NOMO-1 (cell line): ENCODE measurements at regions not wholly inside any gene's neighbourhood (a gene's known extent, or its start where the extent isn't known, plus 50 kb on each side); places are given as distances from the start of the nearest gene placed in this dataset.
"Not testable (repeated sequence)": the region's sequence is repeated elsewhere in the genome, so short reads cannot be mapped to it uniquely, and the experiment has no call there.

Source experiments
- DNase-seq, 2 experiments: peaks; one replicate each; lab custom pipeline; 2025; ENCODE audit not compliant: unreplicated experiment in 2 of 2; lab: John Stamatoyannopoulos, UW

DNA sequence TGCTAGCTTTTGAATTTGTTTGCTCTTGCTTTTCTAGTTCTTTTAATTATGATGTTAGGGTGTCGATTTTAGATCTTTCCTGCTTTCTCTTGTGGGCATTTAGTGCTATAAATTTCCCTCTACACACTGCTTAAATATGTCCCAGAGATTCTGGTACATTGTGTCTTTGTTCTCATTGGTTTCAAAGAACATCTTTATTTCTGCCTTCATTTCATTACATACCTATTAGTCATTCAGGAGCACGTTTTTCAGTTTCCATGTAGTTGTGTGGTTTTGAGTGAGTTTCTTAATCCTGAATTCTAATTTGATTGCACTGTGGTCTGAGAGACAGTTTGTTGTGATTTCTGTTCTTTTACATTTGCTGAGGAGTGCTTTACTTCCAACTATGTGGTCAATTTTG is 51.2 kb upstream of the MB21D2 start:
- not testable (repeated sequence) for DNase-seq

DNA sequence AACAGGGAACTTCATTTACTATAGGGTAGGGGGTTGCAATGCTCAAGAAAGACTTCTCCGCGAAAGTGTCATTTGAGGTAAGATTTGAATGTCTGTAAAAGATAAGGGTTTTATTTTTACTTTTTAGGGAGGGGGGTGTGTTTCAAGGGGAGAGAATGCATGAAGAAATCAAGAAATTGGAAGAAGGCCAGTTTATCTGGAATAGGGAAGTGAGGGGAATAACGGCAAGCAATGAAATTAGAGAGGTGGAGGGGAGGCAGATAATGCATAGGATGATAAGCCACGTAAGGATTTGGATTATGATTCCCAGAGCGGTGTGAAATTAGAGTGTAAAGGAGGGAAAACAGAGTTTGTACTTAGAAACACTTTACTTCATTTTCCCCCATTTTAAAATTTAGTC is 63.0 kb upstream of the MB21D2 start:
- DNase-seq = peak in 1 of 2 experiments; percentile 5

DNA sequence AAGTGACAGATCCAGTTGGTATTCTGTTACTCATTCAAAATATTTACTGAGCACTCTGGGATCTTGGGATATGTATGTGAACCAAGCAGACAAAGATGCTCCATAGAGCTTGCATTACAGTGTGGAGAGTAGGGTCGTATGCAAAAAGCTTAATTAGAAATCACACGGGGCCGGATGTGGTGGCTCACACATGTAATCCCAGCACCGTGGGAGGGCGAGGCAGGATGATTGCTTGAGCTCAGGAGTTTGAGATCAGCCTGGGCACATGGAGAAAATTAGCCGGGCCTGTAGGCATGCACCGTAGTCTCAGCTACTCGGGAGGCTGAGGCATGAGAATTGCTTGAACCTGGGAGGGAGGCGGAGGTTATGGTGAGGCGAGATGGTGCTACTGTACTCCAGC is 68.7 kb upstream of the MB21D2 start:
- no peak for DNase-seq

DNA sequence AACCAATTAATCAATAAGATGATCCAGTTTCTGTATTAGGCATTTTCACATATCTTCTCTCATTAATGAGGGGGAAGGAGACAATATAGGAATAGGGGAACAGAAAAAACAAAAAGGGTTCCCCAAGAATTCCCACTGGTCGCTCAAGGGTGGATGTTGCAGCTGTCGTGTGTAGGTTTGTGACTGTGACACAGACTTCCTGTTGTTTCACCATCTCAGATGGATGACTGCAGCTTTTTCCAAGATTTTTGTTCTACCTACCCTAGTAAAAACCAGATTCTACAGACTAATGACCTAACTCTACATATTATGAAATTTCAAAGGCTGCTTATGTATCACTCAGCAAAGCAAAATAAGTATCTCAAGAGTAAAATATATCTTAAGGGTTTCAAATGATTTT is 73.7 kb upstream of the MB21D2 start:
- DNase-seq = no peak

DNA sequence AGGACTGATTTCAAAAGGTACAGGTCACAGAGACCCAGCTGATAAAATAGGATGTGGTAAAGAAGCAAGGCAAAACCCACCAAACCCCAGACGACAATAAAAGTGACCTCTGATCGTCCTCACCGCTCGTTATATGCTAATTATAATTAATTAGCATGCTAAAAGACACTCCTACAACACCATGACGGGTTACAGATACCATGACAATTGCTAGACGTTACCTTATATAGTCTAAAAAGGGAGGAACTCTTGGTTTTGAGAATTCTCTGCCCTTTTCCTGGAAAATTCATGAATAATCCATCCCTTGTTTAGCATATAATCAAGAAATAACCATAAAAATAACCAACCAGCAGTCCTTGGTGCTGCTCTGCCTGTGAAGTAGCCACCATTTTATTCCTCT is 74.7 kb upstream of the MB21D2 start:
- no peak for DNase-seq

DNA sequence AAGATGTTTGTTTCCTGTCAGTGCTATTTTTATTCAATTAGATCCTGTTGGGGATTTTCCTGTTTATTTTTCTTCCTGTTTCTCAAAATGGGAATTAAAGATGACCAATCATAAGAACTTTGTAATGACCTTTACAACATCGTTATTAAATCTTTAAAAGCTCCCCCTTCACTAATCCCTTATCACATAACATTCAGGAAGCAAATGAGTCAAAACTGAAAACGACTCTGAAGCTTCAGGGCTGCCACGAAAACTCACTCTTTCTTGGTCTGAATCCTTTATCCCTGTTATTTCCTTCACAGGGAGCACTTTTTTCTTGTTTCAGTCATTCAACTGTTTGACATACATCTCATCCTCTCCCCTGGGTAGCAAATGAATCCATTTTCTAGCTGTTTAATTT is 75.8 kb upstream of the MB21D2 start:
- DNase-seq = no peak

DNA sequence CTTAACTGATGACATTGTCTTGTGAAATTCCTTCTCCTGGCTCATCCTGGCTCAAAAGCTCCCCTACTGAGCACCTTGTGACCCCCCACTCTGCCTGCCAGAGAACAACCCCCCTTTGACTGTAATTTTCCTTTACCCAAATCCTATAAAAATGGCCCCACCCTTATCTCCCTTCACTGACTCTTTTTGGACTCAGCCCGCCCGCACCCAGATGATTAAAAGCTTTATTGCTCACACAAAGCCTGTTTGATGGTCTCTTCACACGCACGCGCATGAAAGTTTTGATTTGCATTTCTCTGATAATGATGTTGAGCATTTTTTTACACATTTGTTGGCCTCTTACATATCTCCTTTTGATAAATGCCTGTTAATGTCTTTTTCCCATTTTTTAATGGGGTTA is 83.5 kb upstream of the MB21D2 start:
- not testable (repeated sequence) for DNase-seq

DNA sequence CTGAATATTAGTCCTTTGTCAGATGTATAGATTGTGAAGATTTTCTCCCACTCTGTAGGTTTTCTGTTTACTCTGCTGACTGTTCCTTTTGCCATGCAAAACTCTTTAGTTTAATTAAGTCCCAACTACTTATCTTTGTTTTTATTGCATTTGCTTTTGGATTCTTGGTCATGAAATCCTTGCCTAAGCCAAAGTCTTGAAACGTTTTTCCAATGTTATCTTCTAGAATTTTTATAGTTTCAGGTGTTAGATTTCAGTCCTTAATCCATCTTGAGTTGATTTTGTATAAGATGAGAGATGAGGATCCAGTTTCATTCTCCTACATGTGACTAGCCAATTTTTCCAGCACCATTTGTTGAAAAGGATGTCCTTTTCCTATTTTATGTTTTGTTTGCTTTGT is 86.0 kb upstream of the MB21D2 start:
- not testable (repeated sequence) for DNase-seq

DNA sequence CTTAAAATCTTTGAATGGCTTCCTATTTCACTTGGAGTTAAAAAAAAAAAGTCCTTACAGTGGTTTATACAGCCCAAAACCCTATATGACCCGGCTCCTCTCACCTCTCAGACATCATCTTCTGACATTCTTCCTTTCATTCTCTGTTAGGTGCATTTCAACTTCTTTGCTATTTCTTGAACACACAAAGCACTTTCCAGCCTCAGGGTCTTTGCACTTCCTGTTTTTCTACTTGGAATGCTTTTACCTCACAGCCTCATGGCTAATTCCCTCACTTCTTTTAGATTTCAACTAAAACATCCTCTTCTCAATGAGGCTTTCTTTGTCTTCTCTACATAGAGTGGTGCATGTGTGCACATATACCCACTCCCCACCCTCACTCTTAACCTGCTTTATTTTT is 91.0 kb upstream of the MB21D2 start:
- no peak for DNase-seq

DNA sequence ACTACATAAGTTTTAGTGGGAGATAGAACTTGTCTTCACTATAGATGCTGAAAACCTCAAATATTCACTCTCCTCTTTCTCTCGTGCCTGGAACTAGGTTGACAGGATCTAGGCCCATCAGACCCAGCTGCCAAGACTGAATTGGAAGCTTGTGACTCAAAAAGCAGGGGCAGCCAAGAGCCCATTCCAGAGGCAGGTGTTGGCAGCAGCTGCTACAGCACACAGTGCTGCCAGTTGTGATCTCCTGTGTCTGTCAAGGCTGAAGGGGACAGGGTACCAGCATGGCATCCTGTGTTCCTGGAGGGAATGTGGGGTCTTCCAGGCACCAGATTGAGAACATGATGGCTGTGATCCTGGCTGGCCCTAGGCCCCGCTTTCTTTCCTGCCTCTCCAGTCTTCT is 92.5 kb upstream of the MB21D2 start:
- DNase-seq = no peak

DNA sequence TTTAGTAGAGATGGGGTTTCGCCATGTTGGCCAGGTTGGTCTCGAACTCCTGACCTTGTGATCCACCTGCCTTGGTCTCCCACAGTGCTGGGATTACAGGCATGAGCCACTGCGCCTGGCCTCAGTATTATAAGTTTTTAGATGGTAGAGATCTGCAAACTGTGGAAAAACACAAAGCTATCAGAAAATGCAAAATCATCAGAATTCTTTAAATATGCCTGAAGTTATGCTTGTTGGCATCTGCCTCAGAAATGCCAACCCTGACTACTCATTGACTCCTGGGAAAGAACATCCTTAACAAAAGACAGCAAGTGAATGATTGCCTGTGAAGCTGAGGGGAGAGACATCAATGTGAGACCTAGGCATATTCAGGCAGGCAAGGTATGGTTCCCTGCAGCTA is 94.3 kb upstream of the MB21D2 start:
- DNase-seq = no peak

DNA sequence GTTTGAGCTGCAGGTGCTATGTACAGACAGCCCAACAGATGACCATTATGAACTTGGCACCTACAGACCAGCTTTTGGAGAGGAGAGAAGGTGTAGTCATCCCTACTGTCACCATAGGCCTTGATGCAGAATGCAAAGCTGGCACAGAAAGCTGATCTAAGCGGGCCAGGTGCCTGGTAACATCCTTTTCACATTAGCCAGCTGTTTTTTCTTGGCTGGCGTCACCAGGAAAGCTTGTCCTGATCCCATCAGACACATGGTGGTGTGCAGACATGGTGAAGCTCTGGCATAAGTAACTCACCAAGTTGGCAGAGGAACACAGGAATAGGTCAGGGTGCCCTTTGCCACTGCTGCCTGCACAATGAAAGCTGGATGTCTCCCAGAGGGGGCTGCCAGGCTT is 97.2 kb upstream of the MB21D2 start:
- no peak for DNase-seq

DNA sequence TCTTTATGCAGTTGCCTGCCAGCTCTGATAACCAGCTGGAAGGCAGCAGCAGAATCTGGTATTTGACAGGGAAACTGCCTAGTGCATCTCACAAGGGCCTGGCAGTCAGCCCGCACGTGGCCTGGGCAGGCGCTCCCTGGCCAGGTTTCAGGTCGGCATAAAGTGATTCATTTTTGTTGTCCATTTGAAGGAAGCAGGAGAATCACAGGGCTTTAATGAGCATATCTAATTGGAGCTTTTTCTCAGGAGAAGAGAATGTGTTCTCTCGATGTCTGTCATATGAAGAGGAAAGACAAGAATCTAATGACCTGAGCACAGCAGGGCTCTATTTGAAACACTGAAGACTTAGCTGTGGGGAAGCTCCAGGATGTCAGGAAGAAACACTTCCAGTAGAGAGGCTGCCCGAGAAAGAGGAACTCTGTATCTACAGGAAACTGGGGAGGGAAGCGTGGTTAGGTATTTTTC is 98.8 kb upstream of the MB21D2 start:
- no peak for DNase-seq

DNA sequence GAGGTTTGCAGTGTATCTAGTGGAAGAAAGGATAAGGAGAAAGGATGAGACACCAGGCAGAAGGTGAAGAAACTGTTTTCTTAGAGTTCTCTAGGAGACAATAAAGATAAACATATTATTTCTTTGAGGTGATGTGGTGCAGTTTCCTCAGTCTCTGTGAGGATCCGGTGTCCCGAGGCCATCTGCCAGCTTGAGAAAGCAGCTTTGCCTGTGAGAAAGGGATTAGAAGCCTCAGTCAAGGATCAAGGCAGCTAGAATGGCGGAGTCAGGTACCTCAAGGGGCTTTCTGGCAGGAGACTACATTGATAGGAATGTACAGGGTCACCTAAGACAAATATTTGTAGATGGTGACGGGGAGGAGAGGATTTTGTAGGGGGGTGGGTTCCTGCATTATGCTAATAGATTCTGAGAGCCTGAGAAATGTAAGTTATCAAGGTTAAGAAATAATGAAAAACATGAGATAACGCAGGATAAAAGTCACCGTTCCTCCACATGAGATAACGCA is 103.9 kb upstream of the MB21D2 start:
- DNase-seq = no peak

DNA sequence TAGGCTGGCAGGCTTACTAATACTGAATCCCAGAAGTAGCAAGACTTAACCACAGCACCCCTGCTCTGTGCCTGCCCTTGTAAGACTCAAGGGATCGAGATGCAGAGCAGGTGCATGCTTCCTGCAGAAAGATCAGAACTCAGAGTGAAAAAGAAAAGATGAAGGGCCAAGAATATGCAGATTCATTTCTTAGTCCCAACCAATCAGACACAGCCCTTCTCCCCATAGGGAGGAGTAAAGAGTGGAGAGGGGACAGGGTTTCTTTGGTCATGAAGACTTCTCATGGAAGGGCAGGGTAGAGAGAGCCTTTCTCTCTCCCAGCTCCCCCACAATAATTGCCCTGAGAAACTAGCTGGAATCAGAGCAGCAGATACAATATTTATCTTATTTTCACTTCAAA is 105.6 kb upstream of the MB21D2 start:
- DNase-seq = no peak

DNA sequence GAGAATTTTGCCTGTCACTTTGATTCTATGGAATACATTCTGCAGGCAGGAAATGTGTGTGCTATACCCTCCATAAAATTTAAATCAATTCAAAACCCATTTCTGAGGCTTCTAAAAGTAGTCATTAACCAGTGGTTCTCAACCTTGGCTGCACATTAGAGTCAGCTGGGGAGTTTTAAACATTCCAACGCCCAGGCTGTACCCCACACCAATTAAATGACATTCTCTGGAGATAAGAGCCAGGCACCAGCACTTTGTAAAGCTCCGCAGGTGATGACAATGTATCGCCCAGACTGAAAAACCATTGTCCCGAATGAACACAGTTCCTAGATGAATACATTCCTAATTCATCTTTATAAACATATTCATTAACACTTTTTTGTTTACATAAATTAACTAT is 110.6 kb upstream of the MB21D2 start:
- no peak for DNase-seq

DNA sequence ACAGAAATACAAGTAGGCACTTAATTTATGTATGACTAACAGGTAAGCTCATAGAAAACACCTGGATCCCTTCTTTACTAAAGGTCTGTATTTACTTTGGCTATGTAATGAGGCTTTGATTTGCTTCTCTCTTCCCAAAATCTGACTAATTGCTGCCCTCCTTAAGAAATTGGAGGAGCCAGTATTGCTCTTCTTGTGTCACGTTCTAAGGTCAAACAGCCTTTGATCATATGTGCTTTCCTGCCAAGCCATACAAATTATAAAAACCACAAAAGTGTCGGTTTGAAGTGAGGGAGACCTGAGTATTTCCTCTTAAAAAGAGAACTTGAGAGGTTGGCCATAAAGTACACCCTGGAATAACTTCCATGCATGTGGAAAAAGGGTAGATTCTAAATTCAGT is 112.1 kb upstream of the MB21D2 start:
- DNase-seq = peak; percentile 31 to 46

DNA sequence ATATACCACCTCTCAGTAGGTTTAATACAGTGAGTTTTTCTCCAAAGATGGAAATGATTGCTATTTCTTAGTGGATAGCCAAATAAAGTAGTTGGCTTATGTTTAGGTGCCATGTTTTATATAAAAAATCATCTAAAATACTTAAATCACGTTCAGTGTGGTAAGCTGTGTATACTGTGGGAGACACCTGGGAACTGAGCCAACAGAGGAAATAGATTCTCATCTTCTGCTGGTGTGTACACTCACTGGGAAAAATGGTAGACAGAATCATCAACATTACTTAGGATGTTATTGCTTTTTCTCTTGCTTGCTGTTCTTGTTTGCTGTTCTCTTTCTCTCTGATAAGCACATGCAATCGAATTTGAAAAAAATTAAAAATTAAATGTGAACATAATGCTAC is 112.6 kb upstream of the MB21D2 start:
- DNase-seq = no peak

DNA sequence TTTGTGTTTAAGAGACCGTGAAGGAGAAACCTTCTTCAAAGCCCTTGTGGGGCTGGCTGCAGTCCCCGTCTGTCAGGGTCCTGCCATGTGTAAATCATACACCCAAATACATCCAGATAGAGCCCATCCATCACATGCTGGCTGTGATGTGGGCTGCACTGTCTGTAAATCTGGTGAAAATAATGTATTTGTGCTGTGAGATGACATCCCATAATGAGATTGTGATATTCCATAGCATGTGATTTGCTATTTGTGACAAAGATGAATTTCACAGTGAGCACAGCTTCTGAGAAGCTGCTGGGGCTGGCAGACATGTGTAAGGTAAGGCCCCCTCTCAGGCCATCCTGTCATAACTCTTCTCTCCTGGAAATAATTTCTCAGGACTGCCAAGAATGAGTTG is 114.3 kb upstream of the MB21D2 start:
- no peak for DNase-seq

DNA sequence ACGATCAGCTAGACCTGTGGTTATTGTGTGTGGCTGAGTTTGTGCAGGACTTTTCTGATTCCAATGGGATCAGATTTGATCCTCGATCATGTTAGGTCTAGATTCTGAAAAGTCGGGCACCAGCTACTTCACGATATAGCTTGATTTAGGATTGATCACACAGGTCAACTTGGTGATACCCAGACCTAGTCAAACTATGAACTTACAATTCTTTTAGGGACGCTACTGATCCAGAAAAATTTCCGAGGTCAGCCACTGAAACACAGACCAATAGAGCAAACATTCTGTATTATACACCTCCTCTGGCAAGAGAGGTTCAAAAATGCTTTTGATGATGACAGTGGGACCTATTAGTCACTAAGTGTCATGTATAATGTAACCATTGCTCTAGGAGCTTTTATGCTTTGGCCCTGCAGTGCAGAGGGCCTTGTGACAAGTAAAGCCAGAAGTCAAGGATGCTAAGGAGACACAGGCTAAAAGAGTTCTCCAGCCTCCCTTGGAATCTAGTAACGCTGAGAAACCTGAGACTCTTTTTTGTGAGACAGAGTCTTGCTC is 115.6 kb upstream of the MB21D2 start:
- DNase-seq = no peak

DNA sequence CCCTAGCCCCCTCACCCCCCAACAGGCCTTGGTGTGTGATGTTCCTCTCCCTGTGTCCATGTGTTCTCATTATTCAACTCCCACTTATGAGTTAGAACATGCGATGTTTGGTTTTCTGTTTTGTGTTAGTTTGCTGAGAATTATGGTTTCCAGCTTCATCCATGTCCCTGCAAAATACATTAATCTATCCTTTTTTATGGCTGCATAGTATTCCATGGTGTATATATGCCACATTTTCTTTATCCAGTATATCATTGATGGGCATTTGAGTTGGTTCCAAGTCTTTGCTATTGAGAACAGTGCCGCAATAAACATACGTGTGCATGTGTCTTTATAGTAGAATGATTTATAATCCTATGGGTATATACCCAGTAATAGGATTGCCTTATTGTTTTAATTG is 120.2 kb upstream of the MB21D2 start:
- not testable (repeated sequence) for DNase-seq

DNA sequence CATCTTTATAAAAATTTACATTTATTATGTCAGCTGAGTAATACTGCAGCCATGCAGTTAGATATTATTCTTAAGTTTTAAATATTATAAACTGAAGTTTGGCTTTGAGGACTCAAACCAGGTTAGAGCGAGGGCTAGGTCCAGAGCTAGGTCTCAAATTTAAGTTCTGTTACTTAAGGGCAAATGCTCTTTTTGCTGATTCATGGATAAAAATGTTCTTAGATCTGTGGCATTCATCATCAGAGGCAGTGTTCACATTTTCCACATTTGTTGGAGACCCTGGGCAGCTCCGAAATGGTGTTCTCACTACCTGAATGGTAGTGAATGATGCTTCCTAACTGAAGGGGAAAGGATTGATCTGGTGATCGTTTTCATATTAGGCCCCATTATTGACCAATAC is 121.4 kb upstream of the MB21D2 start:
- DNase-seq = no peak
